ENCODE measurements at regions not wholly inside any gene's neighbourhood (a gene's known extent, or its start where the extent isn't known, plus 50 kb on each side); places are given as distances from the start of the nearest gene placed in this dataset.

GRCh38 chr13:31947506-31947905 lies 84.1 kb upstream of the FRY start:
- TF ChIP-seq POLR2AphosphoS5 (IDR thresholded peaks at IDR 0.05; ENCODE audit: low read depth), result no peak
- TF ChIP-seq, protein P1, sequence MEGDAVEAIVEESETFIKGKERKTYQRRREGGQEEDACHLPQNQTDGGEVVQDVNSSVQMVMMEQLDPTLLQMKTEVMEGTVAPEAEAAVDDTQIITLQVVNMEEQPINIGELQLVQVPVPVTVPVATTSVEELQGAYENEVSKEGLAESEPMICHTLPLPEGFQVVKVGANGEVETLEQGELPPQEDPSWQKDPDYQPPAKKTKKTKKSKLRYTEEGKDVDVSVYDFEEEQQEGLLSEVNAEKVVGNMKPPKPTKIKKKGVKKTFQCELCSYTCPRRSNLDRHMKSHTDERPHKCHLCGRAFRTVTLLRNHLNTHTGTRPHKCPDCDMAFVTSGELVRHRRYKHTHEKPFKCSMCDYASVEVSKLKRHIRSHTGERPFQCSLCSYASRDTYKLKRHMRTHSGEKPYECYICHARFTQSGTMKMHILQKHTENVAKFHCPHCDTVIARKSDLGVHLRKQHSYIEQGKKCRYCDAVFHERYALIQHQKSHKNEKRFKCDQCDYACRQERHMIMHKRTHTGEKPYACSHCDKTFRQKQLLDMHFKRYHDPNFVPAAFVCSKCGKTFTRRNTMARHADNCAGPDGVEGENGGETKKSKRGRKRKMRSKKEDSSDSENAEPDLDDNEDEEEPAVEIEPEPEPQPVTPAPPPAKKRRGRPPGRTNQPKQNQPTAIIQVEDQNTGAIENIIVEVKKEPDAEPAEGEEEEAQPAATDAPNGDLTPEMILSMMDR (conservative IDR thresholded peaks at IDR 0.05; ENCODE audit: low read depth in 2 of 2), result no peak
- no peak for TF ChIP-seq EZH2 (IDR thresholded peaks at IDR 0.05; ENCODE audit: low read depth, unreplicated experiment)
- TF ChIP-seq, protein P2, sequence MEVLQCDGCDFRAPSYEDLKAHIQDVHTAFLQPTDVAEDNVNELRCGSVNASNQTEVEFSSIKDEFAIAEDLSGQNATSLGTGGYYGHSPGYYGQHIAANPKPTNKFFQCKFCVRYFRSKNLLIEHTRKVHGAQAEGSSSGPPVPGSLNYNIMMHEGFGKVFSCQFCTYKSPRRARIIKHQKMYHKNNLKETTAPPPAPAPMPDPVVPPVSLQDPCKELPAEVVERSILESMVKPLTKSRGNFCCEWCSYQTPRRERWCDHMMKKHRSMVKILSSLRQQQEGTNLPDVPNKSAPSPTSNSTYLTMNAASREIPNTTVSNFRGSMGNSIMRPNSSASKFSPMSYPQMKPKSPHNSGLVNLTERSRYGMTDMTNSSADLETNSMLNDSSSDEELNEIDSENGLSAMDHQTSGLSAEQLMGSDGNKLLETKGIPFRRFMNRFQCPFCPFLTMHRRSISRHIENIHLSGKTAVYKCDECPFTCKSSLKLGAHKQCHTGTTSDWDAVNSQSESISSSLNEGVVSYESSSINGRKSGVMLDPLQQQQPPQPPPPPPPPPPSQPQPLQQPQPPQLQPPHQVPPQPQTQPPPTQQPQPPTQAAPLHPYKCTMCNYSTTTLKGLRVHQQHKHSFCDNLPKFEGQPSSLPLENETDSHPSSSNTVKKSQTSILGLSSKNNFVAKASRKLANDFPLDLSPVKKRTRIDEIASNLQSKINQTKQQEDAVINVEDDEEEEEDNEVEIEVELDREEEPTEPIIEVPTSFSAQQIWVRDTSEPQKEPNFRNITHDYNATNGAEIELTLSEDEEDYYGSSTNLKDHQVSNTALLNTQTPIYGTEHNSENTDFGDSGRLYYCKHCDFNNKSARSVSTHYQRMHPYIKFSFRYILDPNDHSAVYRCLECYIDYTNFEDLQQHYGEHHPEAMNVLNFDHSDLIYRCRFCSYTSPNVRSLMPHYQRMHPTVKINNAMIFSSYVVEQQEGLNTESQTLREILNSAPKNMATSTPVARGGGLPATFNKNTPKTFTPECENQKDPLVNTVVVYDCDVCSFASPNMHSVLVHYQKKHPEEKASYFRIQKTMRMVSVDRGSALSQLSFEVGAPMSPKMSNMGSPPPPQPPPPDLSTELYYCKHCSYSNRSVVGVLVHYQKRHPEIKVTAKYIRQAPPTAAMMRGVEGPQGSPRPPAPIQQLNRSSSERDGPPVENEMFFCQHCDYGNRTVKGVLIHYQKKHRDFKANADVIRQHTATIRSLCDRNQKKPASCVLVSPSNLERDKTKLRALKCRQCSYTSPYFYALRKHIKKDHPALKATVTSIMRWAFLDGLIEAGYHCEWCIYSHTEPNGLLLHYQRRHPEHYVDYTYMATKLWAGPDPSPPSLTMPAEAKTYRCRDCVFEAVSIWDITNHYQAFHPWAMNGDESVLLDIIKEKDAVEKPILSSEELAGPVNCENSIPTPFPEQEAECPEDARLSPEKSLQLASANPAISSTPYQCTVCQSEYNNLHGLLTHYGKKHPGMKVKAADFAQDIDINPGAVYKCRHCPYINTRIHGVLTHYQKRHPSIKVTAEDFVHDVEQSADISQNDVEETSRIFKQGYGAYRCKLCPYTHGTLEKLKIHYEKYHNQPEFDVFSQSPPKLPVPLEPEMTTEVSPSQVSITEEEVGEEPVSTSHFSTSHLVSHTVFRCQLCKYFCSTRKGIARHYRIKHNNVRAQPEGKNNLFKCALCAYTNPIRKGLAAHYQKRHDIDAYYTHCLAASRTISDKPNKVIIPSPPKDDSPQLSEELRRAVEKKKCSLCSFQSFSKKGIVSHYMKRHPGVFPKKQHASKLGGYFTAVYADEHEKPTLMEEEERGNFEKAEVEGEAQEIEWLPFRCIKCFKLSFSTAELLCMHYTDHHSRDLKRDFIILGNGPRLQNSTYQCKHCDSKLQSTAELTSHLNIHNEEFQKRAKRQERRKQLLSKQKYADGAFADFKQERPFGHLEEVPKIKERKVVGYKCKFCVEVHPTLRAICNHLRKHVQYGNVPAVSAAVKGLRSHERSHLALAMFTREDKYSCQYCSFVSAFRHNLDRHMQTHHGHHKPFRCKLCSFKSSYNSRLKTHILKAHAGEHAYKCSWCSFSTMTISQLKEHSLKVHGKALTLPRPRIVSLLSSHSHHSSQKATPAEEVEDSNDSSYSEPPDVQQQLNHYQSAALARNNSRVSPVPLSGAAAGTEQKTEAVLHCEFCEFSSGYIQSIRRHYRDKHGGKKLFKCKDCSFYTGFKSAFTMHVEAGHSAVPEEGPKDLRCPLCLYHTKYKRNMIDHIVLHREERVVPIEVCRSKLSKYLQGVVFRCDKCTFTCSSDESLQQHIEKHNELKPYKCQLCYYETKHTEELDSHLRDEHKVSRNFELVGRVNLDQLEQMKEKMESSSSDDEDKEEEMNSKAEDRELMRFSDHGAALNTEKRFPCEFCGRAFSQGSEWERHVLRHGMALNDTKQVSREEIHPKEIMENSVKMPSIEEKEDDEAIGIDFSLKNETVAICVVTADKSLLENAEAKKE (CRISPR knock-in tag; IDR thresholded peaks at IDR 0.05), result no peak
- TF ChIP-seq ZNF114 (CRISPR knock-in tag; IDR thresholded peaks at IDR 0.05), result no peak
- TF ChIP-seq REST (IDR thresholded peaks at IDR 0.05; ENCODE audit: unreplicated experiment), result no peak
- TF ChIP-seq NANOG (IDR thresholded peaks at IDR 0.05; ENCODE audit: borderline replicate concordance), result no peak
- no peak for TF ChIP-seq CREB1 (CRISPR knock-in tag; IDR thresholded peaks at IDR 0.05; ENCODE audit: low read depth)
- no peak for TF ChIP-seq STAT1 (IDR thresholded peaks at IDR 0.05; ENCODE audit: unreplicated experiment)

Data from GM23338 (cell line).